ENCODE measurements at regions not wholly inside any gene's neighbourhood (a gene's known extent, or its start where the extent isn't known, plus 50 kb on each side); places are given as distances from the start of the nearest gene placed in this dataset.

GRCh38 chr12:13369474-13370056, 173.0 kb downstream of the EMP1 start:
- TF ChIP-seq CTCF (IDR thresholded peaks at IDR 0.05) (no peak), POLR2AphosphoS5 (IDR thresholded peaks at IDR 0.05) (no peak), POLR2A (IDR thresholded peaks at IDR 0.05) (no peak)
